Mucosa of descending colon (tissue), 3 donors: ENCODE measurements at regions not wholly inside any gene's neighbourhood (a gene's known extent, or its start where the extent isn't known, plus 50 kb on each side); places are given as distances from the start of the nearest gene placed in this dataset.

ENCODE experiments used
- ATAC-seq: fragments of 200-7000 bp; cut with Tn5 transposase; one replicate; pipeline ENCODE4 v1.9.1; 2020; ENCODE audit warnings: mild to moderate bottlenecking, moderate library complexity
- DNase-seq, 3 donors: peaks; one replicate each; pipeline ENCODE4 v3.0.0-alpha.2; 2020
- H3K36me3 ChIP-seq: fragments of 200-600 bp; one replicate; pipeline ENCODE4 v1.8.0; 2021; ENCODE audit warnings: low read depth, mild to moderate bottlenecking
- H3K4me1 ChIP-seq: fragments of 200-600 bp; one replicate; pipeline ENCODE4 v1.8.0; 2021; ENCODE audit warnings: low read depth, mild to moderate bottlenecking
- H3K4me3 ChIP-seq: fragments of 200-600 bp; one replicate; pipeline ENCODE4 v1.8.0; 2021; ENCODE audit warnings: mild to moderate bottlenecking
- H3K9me3 ChIP-seq: fragments of 200-600 bp; one replicate; pipeline ENCODE4 v1.8.0; 2021; ENCODE audit warnings: mild to moderate bottlenecking
- intact Hi-C, 2 donors: fragments of 100-400 bp; cut with DNase I in 1 of 2; cut with micrococcal nuclease in 1 of 2; formaldehyde crosslinking; loops; one replicate each; pipeline versions ENCODE4 v1.11.0 to v1.11.1; 2022; cut with DNase I, micrococcal nuclease
- TF ChIP-seq, protein P1 (sequence below): fragments of 200-600 bp; IDR thresholded peaks from one replicate; pipeline ENCODE4 v1.8.0; 2022; ENCODE audit warnings: antibody characterized with exemption, mild to moderate bottlenecking
- donor health status: DM: no; HTN: no; CAD: no; lungs with moderate emphysema.
- donor health status: DM: no; HTN: no; CAD: no.
- donor health status: DM: no; HTN: yes; CAD: no.

DNA sequence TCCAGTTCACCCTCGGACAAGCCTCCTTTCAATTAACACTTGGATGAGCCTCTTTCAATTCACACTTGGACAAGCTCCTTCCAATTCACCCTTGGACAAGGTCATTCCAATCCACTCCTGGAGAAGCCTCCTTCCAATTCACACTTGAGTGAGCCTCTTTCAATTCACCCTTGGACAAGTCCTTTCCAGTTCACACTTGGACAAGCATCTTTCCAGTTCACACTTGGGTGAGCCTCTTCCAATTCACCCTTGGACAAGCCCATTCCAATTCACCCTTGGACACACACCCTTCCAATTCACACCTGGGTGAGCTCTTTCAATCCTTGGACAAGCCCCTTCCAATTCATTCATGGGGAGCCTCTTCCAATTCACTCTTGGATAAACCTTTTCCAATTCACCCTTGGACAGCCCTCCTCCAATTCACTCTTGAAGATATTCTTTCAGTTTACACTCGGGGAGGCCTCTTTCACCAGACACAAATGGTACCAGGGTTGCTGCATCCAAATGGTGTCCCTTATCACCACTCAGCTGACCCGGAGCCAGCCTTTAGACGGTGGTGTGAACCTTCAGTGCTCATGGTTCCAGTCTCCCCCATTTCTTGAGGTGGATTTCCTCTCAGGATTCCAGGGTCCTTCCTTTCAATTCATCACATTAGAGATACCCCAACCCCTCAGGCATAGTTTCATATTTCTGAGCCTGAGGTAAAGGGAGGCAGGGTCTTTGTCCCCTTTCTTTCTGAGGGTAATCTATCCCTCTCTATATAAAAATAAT, 183.6 kb downstream of the SH3BP4 start:
- intact Hi-C loops: loop anchor here in 1 of 2 donors (5.0 to 10.0 kb wide), 2 partner anchors 457 to 609 kb away; no protein-coding TSS in a partner anchor
- no peaks in the 10 kb centered on the region for H3K4me1 ChIP-seq
- no peak for DNase-seq
- H3K4me3 ChIP-seq: no peak overlapping the region
- H3K9me3 ChIP-seq: no peaks in the 10 kb centered on the region
- TF ChIP-seq, protein P1, sequence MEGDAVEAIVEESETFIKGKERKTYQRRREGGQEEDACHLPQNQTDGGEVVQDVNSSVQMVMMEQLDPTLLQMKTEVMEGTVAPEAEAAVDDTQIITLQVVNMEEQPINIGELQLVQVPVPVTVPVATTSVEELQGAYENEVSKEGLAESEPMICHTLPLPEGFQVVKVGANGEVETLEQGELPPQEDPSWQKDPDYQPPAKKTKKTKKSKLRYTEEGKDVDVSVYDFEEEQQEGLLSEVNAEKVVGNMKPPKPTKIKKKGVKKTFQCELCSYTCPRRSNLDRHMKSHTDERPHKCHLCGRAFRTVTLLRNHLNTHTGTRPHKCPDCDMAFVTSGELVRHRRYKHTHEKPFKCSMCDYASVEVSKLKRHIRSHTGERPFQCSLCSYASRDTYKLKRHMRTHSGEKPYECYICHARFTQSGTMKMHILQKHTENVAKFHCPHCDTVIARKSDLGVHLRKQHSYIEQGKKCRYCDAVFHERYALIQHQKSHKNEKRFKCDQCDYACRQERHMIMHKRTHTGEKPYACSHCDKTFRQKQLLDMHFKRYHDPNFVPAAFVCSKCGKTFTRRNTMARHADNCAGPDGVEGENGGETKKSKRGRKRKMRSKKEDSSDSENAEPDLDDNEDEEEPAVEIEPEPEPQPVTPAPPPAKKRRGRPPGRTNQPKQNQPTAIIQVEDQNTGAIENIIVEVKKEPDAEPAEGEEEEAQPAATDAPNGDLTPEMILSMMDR: no peak
- ATAC-seq: no peak
- no peaks in the 10 kb centered on the region for H3K36me3 ChIP-seq

- no peak overlapping the region for H3K4me3 ChIP-seq
- intact Hi-C loops: loop anchor here in 1 of 2 donors (5.0 to 10.0 kb wide), 2 partner anchors 456 to 609 kb away; no protein-coding TSS in a partner anchor
- ATAC-seq: peak; percentile 96
Observed at GRCh38 chr2:235135990-235136561, 184.3 kb downstream of the SH3BP4 start.

DNA sequence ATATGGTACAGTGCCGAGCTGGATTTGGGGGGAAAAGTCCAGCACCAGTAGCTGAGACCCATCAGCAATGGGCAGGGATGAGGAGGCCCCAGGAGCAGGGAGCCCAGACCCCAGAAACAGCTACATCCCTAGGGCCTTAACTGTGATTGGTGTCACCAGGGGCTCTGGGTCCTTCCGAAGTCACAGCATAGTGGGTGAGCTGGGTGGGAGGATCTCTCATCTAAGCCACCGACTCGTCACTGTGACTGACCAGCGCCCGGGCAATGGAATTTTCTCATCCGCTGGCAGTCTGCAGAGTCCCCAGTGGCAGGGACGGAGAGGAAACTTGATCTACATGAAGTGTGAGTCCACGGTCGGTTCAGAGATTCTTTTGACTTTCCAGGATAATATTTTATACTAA, 186.5 kb downstream of the SH3BP4 start:
- Histone ChIP-seq H3K9me3 (no peaks in the 10 kb centered on the region), H3K36me3 (no peaks in the 10 kb centered on the region), H3K4me1 (peaks cover 15% of the 10 kb centered on the region), H3K4me3 (no peak overlapping the region)
- ATAC-seq: no peak
- TF ChIP-seq, protein P1: no peak
- intact Hi-C loops: loop anchor here in 1 of 2 donors (5.0 to 10.0 kb wide), 2 partner anchors 454 to 606 kb away; no protein-coding TSS in a partner anchor
- no peak for DNase-seq

More at GRCh38 chr2:235135990-235136561, 184.3 kb downstream of the SH3BP4 start:
- Histone ChIP-seq H3K36me3 (no peaks in the 10 kb centered on the region), H3K4me1 (peaks cover under 1% of the 10 kb centered on the region), H3K9me3 (no peaks in the 10 kb centered on the region)
- TF ChIP-seq, protein P1: peak; percentile 56
- DNase-seq: peak; percentile 68 to 95 (median 85)

GRCh38 chr2:235139956-235140800, 188.4 kb downstream of the SH3BP4 start:
- H3K9me3 ChIP-seq: no peaks in the 10 kb centered on the region
- H3K4me3 ChIP-seq: no peak overlapping the region
- H3K4me1 ChIP-seq: peaks cover 16% of the 10 kb centered on the region
- TF ChIP-seq, protein P1: no peak
- ATAC-seq (no peak), DNase-seq (no peak)
- intact Hi-C loops: loop anchor here in 1 of 2 donors (5.0 to 10.0 kb wide), 2 partner anchors 452 to 605 kb away; no protein-coding TSS in a partner anchor
- H3K36me3 ChIP-seq: no peaks in the 10 kb centered on the region

DNA sequence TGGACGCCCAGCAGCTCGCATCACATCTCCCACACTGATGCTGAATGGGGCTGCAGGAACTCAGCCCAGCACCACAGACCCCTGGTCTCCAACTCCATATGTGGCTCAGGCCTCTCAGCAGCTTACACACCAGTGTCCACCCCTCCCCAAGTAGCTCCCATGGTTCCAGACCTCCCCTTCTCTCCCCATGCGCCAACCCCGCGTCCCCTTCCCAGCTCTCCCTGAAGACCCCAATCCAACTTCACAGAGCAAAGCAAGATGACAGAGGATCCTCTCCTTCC, 188.9 kb downstream of the SH3BP4 start:
- intact Hi-C loops: no loop called here
- Histone ChIP-seq H3K36me3 (no peaks in the 10 kb centered on the region), H3K9me3 (no peaks in the 10 kb centered on the region), H3K4me1 (peaks cover 16% of the 10 kb centered on the region), H3K4me3 (no peak overlapping the region)
- TF ChIP-seq, protein P1: no peak
- ATAC-seq: no peak
- no peak for DNase-seq
